Eye (tissue), 1 donor: ENCODE measurements at regions not wholly inside any gene's neighbourhood (a gene's known extent, or its start where the extent isn't known, plus 50 kb on each side); places are given as distances from the start of the nearest gene placed in this dataset.
A peak's percentile ranks its signal among the peaks of the same experiment; 100 is the strongest.

Experiments used
- DNase-seq: peaks from one replicate; pipeline ENCODE4 v3.0.0-alpha.2; 2015

- no peak for DNase-seq
Observed at GRCh38 chr3:117409701-117410459, 700.3 kb downstream of the TUSC7 start.

- no peak for DNase-seq
Observed at GRCh38 chr3:117411971-117412370, 702.4 kb downstream of the TUSC7 start.

GRCh38 chr3:117417411-117417810 is 707.8 kb downstream of the TUSC7 start:
- DNase-seq = no peak

GRCh38 chr3:117427081-117427480 is 717.5 kb downstream of the TUSC7 start:
- DNase-seq = peak; percentile 64

GRCh38 chr3:117433427-117433826 is 723.8 kb downstream of the TUSC7 start:
- DNase-seq = peak; percentile 66

- no peak for DNase-seq
Observed at GRCh38 chr3:117434661-117435412, 725.3 kb downstream of the TUSC7 start.

GRCh38 chr3:117435506-117435905 is 725.9 kb downstream of the TUSC7 start:
- DNase-seq = peak; percentile 17

- peak; percentile 67 for DNase-seq
Observed at GRCh38 chr3:117439812-117440211, 730.2 kb downstream of the TUSC7 start.

GRCh38 chr3:117441851-117442250 is 732.3 kb downstream of the TUSC7 start:
- no peak for DNase-seq

- DNase-seq = no peak
Observed at GRCh38 chr3:117442566-117442965, 733.0 kb downstream of the TUSC7 start.

- DNase-seq = no peak
Observed at GRCh38 chr3:117443014-117443413, 733.4 kb downstream of the TUSC7 start.

GRCh38 chr3:117444175-117444574 is 734.6 kb downstream of the TUSC7 start:
- no peak for DNase-seq

- DNase-seq = no peak
Observed at GRCh38 chr3:117447419-117447818, 737.8 kb downstream of the TUSC7 start.

- no peak for DNase-seq
Observed at GRCh38 chr3:117450026-117450425, 740.4 kb downstream of the TUSC7 start.

- no peak for DNase-seq
Observed at GRCh38 chr3:117454254-117454653, 744.7 kb downstream of the TUSC7 start.

- DNase-seq = no peak
Observed at GRCh38 chr3:117454908-117455307, 745.3 kb downstream of the TUSC7 start.

- DNase-seq = no peak
Observed at GRCh38 chr3:117455782-117456181, 746.2 kb downstream of the TUSC7 start.

- DNase-seq = no peak
Observed at GRCh38 chr3:117463276-117464115, 753.9 kb downstream of the TUSC7 start.

GRCh38 chr3:117471831-117472230 is 762.3 kb downstream of the TUSC7 start:
- DNase-seq = no peak

- DNase-seq = no peak
Observed at GRCh38 chr3:117473981-117474538, 764.5 kb downstream of the TUSC7 start.

- no peak for DNase-seq
Observed at GRCh38 chr3:117476572-117476971, 767.0 kb downstream of the TUSC7 start.

GRCh38 chr3:117477214-117477755 is 767.7 kb downstream of the TUSC7 start:
- DNase-seq = no peak

GRCh38 chr3:117479095-117479494 is 769.5 kb downstream of the TUSC7 start:
- DNase-seq = no peak
